Femur (tissue), 1 donor: ENCODE measurements at regions not wholly inside any gene's neighbourhood (a gene's known extent, or its start where the extent isn't known, plus 50 kb on each side); places are given as distances from the start of the nearest gene placed in this dataset.
A peak's percentile ranks its signal among the peaks of the same experiment; 100 is the strongest.

Source experiments
- DNase-seq: peaks from one replicate; pipeline ENCODE4 v3.0.0-alpha.2; 2017

DNA sequence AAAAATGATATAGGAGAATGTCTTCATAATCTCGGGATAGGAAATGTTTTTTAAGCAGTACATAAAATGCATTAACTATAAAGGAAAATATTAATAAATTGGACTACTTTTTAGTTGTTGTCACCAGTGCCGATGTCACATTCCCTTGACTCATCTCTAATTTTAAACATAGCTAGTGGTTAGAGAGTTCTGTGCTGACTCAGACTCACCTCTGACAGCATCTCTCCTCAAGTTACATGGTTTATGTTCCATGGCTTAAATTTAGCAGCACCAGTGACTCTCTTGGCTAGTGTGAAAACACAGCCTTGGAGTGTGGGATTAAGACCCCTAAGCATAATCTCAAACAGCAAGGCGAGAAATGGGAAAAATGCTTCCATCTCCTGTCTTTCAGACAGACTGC is 311.8 kb upstream of the MMS22L start:
- no peak for DNase-seq

DNA sequence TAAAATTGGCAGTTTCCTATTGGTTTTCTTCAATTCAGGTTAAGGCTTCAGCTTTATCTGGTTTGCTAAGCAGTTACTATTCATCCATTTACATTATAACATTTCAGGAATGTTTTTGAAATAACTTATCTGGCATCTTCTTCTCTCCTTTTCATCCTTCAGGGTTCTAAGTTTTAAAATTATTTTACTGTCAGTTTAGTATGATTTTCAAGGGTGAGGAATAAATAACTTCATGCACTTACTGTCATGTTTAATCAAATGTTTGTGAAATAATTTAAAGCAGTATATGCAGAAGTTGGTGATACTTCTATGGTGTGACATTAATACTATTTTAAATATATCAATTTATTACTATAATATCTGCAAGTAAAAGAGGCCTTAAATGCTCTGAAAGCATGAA is 338.1 kb upstream of the MMS22L start:
- no peak for DNase-seq

GRCh38 chr6:97626671-97627441 is 343.8 kb upstream of the MMS22L start:
- peak; percentile 32 for DNase-seq

GRCh38 chr6:97629180-97629579 is 346.2 kb upstream of the MMS22L start:
- no peak for DNase-seq

DNA sequence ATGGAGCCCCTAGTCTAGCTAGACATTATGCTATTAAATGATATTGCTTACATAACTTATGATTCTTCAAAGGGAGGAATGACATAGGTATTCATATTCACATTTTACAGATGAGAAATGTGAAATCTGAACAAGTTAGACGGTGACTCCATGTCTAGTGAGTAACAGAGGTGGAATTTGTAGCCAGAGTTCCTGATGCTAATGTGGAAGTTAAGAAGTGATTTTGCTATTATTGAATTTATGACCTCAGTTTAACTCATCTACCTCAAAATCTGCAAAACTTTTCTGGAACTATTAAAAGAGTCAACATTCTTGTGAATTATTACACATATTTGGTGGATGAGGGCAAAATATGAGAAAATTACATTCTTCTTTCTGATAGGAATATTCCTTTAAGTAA is 347.6 kb upstream of the MMS22L start:
- no peak for DNase-seq

GRCh38 chr6:97632341-97632740 is 349.3 kb upstream of the MMS22L start:
- DNase-seq = no peak

DNA sequence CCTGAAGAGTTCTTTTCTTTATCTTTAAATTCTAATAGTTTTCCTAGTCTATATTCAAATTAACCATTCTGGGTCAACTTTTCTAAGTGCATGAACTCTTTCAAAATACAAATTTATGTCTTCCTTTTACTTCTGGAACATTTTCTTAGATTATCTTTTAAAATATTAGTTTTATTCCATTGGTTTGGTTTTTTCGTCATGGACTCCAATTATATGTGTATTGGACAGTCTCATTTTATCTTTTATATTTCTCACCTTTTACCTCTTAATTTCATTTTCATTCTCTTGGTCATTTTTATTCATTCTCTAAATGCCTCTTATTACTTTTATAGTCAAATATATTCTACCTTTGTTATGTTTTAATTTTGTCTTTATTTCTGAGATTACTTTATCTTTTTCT is 356.7 kb upstream of the MMS22L start:
- no peak for DNase-seq

DNA sequence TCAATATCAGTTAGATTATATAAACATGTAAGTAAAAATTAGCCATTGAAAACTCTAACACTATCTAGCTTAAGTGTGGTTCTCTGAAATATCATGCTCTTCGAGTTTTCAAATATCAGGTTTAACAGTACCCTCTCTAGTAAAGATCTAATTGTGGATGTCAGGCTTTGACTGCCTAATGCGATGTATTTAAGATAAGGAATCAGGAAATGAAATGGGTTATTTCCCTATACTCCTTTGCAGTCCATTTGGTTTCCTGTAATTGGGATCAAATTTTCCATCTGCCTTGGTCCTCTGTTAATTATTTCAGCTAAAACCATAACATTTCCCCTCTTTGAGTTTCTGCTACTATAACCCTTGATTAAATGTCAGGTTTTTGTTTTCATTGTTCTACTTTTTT is 361.3 kb upstream of the MMS22L start:
- no peak for DNase-seq

- DNase-seq = no peak
These were observed 362.7 kb upstream of the MMS22L start for GRCh38 chr6:97645757-97646156.

GRCh38 chr6:97653076-97653475 is 370.1 kb upstream of the MMS22L start:
- DNase-seq = no peak

- no peak for DNase-seq
These were observed 370.5 kb upstream of the MMS22L start for GRCh38 chr6:97653517-97653916.

- no peak for DNase-seq
These were observed 371.7 kb upstream of the MMS22L start for GRCh38 chr6:97654674-97655073.

DNA sequence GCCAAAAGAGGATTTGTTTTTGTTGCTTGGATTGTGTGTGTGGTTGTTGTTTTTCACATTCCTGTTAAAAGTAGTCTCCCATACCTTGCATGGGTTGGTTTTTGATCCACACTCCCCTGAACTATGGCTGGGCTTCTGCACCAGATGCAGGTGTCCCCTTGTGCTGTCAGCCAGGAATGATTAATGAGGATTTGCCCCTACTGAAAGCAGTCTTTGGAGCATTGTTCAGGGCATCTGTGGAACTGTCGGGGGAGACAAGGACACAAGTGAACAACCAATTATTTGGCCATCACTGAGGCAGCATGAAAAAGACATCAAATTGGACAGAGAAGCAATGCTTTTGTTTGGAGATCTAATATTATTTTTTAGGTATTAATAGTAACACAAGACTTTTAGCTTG is 373.2 kb upstream of the MMS22L start:
- DNase-seq = no peak

GRCh38 chr6:97656706-97657350 is 373.8 kb upstream of the MMS22L start:
- no peak for DNase-seq

GRCh38 chr6:97658090-97658489 is 375.1 kb upstream of the MMS22L start:
- DNase-seq = no peak

DNA sequence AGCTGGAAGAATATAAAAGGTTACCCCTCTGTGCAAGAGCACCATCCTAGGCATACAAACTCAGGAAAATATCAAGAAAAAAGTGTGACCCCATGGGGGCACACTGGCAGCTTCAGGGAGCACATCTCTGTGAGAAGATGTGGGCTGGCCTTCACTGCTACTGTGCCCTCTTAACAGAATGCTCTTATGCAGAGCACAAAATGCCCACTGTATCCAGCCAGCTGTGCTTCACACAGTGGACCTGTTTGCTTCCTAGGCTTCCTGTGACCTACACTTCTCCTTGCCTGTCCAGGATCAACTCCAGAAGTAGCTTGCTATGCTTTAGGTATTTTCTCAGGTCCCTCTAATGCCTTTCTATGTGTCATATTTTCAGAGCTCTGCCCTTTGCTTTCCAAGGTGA is 380.2 kb upstream of the MMS22L start:
- DNase-seq = no peak

- no peak for DNase-seq
These were observed 382.4 kb upstream of the MMS22L start for GRCh38 chr6:97665446-97665845.

GRCh38 chr6:97666889-97667288 is 383.9 kb upstream of the MMS22L start:
- DNase-seq = no peak

DNA sequence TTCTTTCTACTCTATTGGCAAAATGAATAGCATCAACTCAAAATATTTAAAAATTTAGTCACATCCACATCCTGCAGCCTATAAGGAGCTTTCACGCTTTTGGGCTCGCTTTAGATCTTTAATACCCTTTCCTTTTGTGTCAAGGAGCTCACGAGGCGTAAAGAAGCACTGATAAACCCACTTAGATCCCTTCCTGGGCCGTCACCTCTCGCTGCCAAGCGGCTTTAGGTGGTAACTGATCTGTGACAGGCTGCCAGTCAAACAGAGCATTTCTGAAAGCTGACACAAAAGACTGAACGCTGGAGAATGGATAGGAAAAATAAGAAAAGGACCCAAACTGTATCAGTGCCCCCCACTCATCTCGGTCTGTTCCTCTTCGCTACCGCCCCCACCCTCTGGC is 385.7 kb upstream of the MMS22L start:
- DNase-seq = no peak

- DNase-seq = peak; percentile 20
These were observed 386.4 kb upstream of the MMS22L start for GRCh38 chr6:97669191-97670031.

GRCh38 chr6:97674802-97675201 is 391.8 kb upstream of the MMS22L start:
- no peak for DNase-seq

- no peak for DNase-seq
These were observed 394.6 kb upstream of the MMS22L start for GRCh38 chr6:97677626-97678025.

GRCh38 chr6:97687916-97688315 is 404.9 kb upstream of the MMS22L start:
- no peak for DNase-seq
